Tibial nerve (tissue), 4 donors: ENCODE measurements at regions not wholly inside any gene's neighbourhood (a gene's known extent, or its start where the extent isn't known, plus 50 kb on each side); places are given as distances from the start of the nearest gene placed in this dataset.

ENCODE experiments used
- DNase-seq, 2 donors: peaks; one replicate each; pipeline ENCODE4 v3.0.0-alpha.2; 2019; ENCODE audit warnings: low spot score in 2 of 2
- H3K27ac ChIP-seq, 4 donors: fragments of 200-600 bp; sonication (generic) in 3 of 4; one replicate each; pipeline ENCODE4 v1.5.1; 2017 to 2019; ENCODE audit warnings: mild to moderate bottlenecking in 1 of 4
- H3K27me3 ChIP-seq, 2 donors: fragments of 200-600 bp; sonication (generic) in 1 of 2; one replicate each; pipeline versions ENCODE4 v1.5.1 to v1.6.0; 2017 to 2019
- H3K36me3 ChIP-seq, 3 donors: fragments of 200-600 bp; sonication (generic); one replicate each; pipeline ENCODE4 v1.5.1; 2018 to 2019
- H3K4me1 ChIP-seq, 4 donors: fragments of 200-600 bp; sonication (generic) in 3 of 4; one replicate each; pipeline ENCODE4 v1.5.1; 2017 to 2019
- H3K4me3 ChIP-seq, 4 donors: fragments of 200-600 bp; sonication (generic) in 3 of 4; one replicate each; pipeline ENCODE4 v1.5.1; 2017 to 2019; ENCODE audit warnings: mild to moderate bottlenecking in 1 of 4, moderate library complexity in 1 of 4
- H3K9me3 ChIP-seq, 4 donors: fragments of 200-600 bp; sonication (generic) in 3 of 4; one replicate each; pipeline ENCODE4 v1.5.1; 2017 to 2019
- CTCF ChIP-seq, 5 experiments: fragments of 200-600 bp in 3 of 5; fragments of 450-650 bp in 2 of 5; sonication (generic) in 3 of 5; IDR thresholded peaks; one replicate each; pipeline ENCODE4 v1.5.1; 2016 to 2019; ENCODE audit warnings: antibody characterized with exemption in 5 of 5, mild to moderate bottlenecking in 3 of 5, moderate library complexity in 2 of 5
- EP300 ChIP-seq, 2 donors: sonication (generic); formaldehyde crosslinking; IDR thresholded peaks; one replicate each; pipeline ENCODE4 v1.6.1; 2017; ENCODE audit warnings: antibody characterized with exemption in 2 of 2, mild to moderate bottlenecking in 1 of 2
- POLR2A ChIP-seq, 2 donors: fragments of 450-650 bp; IDR thresholded peaks; one replicate each; pipeline ENCODE4 v1.6.1; 2017; ENCODE audit warnings: antibody characterized with exemption in 2 of 2, mild to moderate bottlenecking in 2 of 2, moderate library complexity in 2 of 2
- WGBS, 2 donors: methylation state at CpG; one replicate each; pipeline ENCODE4 v1.1.5; 2018; 5-methylcytosine and 5-hydroxymethylcytosine counted together

GRCh38 chr3:95462161-95462560, 1352.2 kb upstream of the EPHA6 start:
- no peaks in the 10 kb centered on the region for H3K27me3 ChIP-seq
- no peaks in the 10 kb centered on the region for H3K4me1 ChIP-seq
- H3K9me3 ChIP-seq: no peaks in the 10 kb centered on the region
- DNase-seq: no peak
- H3K4me3 ChIP-seq: no peak overlapping the region
- no peak overlapping the region for H3K27ac ChIP-seq
- 67 to 74% methylated on average over 5 of the region's 5 CpGs for WGBS, 2 donors
- no peaks in the 10 kb centered on the region for H3K36me3 ChIP-seq
- TF ChIP-seq POLR2A (IDR thresholded peaks at IDR 0.05): no peak

GRCh38 chr3:95464346-95464745, 1350.0 kb upstream of the EPHA6 start:
- Histone ChIP-seq H3K27me3 (no peaks in the 10 kb centered on the region), H3K36me3 (no peaks in the 10 kb centered on the region), H3K4me3 (no peak overlapping the region), H3K27ac (no peak overlapping the region), H3K4me1 (no peaks in the 10 kb centered on the region), H3K9me3 (no peaks in the 10 kb centered on the region)
- DNase-seq: no peak
- TF ChIP-seq POLR2A (IDR thresholded peaks at IDR 0.05) (no peak), EP300 (IDR thresholded peaks at IDR 0.05) (no peak), CTCF (IDR thresholded peaks at IDR 0.05) (no peak)
- 0 to 32% methylated on average over 1 of the region's 1 CpG for WGBS, 2 donors

- Histone ChIP-seq H3K4me3 (no peak overlapping the region), H3K27ac (no peak overlapping the region), H3K4me1 (no peaks in the 10 kb centered on the region), H3K36me3 (no peaks in the 10 kb centered on the region), H3K9me3 (no peaks in the 10 kb centered on the region), H3K27me3 (no peaks in the 10 kb centered on the region)
- DNase-seq: no peak
- WGBS, 2 donors: 75 to 76% methylated on average over 2 of the region's 2 CpGs
- TF ChIP-seq CTCF (IDR thresholded peaks at IDR 0.05) (no peak), POLR2A (IDR thresholded peaks at IDR 0.05) (no peak), EP300 (IDR thresholded peaks at IDR 0.05) (no peak)
These were observed 1346.1 kb upstream of the EPHA6 start for GRCh38 chr3:95468331-95468730.

GRCh38 chr3:95474338-95474737, 1340.1 kb upstream of the EPHA6 start:
- H3K36me3 ChIP-seq: no peaks in the 10 kb centered on the region
- H3K4me1 ChIP-seq: no peaks in the 10 kb centered on the region
- no peak overlapping the region for H3K4me3 ChIP-seq
- WGBS, 2 donors: 65 to 96% methylated on average over 1 of the region's 1 CpG
- H3K9me3 ChIP-seq: no peaks in the 10 kb centered on the region
- no peak for DNase-seq
- no peaks in the 10 kb centered on the region for H3K27me3 ChIP-seq
- H3K27ac ChIP-seq: no peak overlapping the region
- no peak for TF ChIP-seq POLR2A (IDR thresholded peaks at IDR 0.05)
- TF ChIP-seq CTCF (IDR thresholded peaks at IDR 0.05): no peak
- no peak for TF ChIP-seq EP300 (IDR thresholded peaks at IDR 0.05)

- Histone ChIP-seq H3K4me1 (no peaks in the 10 kb centered on the region), H3K27ac (no peak overlapping the region), H3K36me3 (no peaks in the 10 kb centered on the region), H3K4me3 (no peak overlapping the region), H3K27me3 (no peaks in the 10 kb centered on the region), H3K9me3 (no peaks in the 10 kb centered on the region)
- DNase-seq: no peak
- TF ChIP-seq CTCF (IDR thresholded peaks at IDR 0.05): no peak
- TF ChIP-seq EP300 (IDR thresholded peaks at IDR 0.05): no peak
- TF ChIP-seq POLR2A (IDR thresholded peaks at IDR 0.05): no peak
- 44 to 90% methylated on average over 2 of the region's 2 CpGs for WGBS, 2 donors
These were observed 1337.9 kb upstream of the EPHA6 start for GRCh38 chr3:95476534-95476933.

GRCh38 chr3:95506174-95506573, 1308.2 kb upstream of the EPHA6 start:
- Histone ChIP-seq H3K27me3 (no peaks in the 10 kb centered on the region), H3K4me3 (no peak overlapping the region), H3K27ac (no peak overlapping the region), H3K9me3 (no peaks in the 10 kb centered on the region), H3K4me1 (no peaks in the 10 kb centered on the region), H3K36me3 (no peaks in the 10 kb centered on the region)
- WGBS, 2 donors: 42 to 54% methylated on average over 1 of the region's 1 CpG
- TF ChIP-seq EP300 (IDR thresholded peaks at IDR 0.05) (no peak), POLR2A (IDR thresholded peaks at IDR 0.05) (no peak), CTCF (IDR thresholded peaks at IDR 0.05) (no peak)
- no peak for DNase-seq
